ENCODE measurements at regions not wholly inside any gene's neighbourhood (a gene's known extent, or its start where the extent isn't known, plus 50 kb on each side); places are given as distances from the start of the nearest gene placed in this dataset.

DNA sequence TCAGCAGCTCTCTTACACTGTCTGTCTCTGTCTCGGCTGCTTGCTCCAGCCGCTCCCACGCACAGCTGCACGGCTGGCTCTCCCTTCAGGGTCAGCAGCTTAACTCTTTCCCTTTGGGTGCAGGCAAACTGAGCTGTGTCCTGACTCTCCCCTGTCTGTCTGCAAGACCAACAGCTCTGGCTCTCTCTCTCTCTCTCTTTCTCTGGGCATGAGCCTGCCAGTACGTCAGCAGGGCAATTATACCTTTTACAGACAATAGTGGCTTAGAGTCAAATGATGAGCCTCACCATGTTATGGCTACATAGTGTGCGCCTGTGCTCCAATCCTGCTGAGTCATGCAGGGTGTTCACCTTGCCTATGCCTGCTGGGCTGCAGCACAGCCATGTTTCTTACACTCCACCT, 120.5 kb upstream of the DDHD1 start:
- TF ChIP-seq FOXM1 (IDR thresholded peaks at IDR 0.05; ENCODE audit: borderline replicate concordance) (no peak), SUZ12 (IDR thresholded peaks at IDR 0.05) (no peak), ARNT (IDR thresholded peaks at IDR 0.05) (no peak), BHLHE40 (IDR thresholded peaks at IDR 0.05; ENCODE audit: borderline replicate concordance) (no peak), FOXA1 (IDR thresholded peaks at IDR 0.05) (no peak), L3MBTL2 (conservative IDR thresholded peaks at IDR 0.05) (no peak)
- TF ChIP-seq, protein P1, sequence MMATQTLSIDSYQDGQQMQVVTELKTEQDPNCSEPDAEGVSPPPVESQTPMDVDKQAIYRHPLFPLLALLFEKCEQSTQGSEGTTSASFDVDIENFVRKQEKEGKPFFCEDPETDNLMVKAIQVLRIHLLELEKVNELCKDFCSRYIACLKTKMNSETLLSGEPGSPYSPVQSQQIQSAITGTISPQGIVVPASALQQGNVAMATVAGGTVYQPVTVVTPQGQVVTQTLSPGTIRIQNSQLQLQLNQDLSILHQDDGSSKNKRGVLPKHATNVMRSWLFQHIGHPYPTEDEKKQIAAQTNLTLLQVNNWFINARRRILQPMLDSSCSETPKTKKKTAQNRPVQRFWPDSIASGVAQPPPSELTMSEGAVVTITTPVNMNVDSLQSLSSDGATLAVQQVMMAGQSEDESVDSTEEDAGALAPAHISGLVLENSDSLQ (IDR thresholded peaks at IDR 0.05) = no peak

All from HEK293T (cell line).